ENCODE measurements at regions not wholly inside any gene's neighbourhood (a gene's known extent, or its start where the extent isn't known, plus 50 kb on each side); places are given as distances from the start of the nearest gene placed in this dataset.

DNA sequence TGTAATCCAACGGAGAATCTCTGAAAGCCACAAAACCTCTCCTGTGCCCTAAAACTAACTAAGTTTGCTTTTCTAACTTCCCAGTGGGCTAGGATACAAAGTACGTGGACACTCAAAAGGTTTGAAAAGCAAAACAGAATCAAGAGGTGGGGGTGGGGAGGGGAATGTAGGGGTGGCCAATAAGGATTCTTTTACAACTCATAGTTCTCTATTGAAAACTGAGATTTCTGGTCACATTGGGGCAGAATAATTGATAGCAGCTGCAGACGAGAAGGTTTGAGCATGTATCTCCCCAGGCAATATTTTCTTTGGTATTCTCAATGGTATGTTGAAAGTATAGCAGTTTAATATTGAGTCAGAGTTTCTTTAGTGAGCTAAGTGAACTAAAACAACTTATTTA is 376.7 kb upstream of the CITED2 start:
- H3K4me2 ChIP-seq (ENCODE audit: insufficient read depth, low read length), result no peak overlapping the region
- H3K79me2 ChIP-seq (ENCODE audit: control insufficient read depth, insufficient read depth, low read length), result no peaks in the 10 kb centered on the region
- no peaks in the 10 kb centered on the region for H3K9me1 ChIP-seq (ENCODE audit: control insufficient read depth, insufficient read depth, low read length)
- BruUV-seq (replicated peaks), result no TSS peak
- no peak for TF ChIP-seq ZNF518B (CRISPR knock-in tag; IDR thresholded peaks at IDR 0.05)
- TF ChIP-seq MECOM (CRISPR knock-in tag; IDR thresholded peaks at IDR 0.05), result no peak
- TF ChIP-seq ZNF384 (IDR thresholded peaks at IDR 0.05; ENCODE audit: low read depth, low read length), result no peak
- TF ChIP-seq TCF7 (IDR thresholded peaks at IDR 0.05; ENCODE audit: borderline replicate concordance), result no peak
- no peak for TF ChIP-seq HIVEP1 (CRISPR knock-in tag; IDR thresholded peaks at IDR 0.05)
- TF ChIP-seq PYGO2 (tag; IDR thresholded peaks at IDR 0.05), result no peak
- H4K20me1 ChIP-seq (replicated peaks; ENCODE audit: control insufficient read depth, insufficient read depth, low read length), result no peaks in the 10 kb centered on the region
- in situ Hi-C loops (cut with MboI) (no loop called here), intact Hi-C loops (cut with micrococcal nuclease) (no loop called here)
- H3K27me3 ChIP-seq (ENCODE audit: control insufficient read depth in 2 of 2, insufficient read depth in 2 of 2, low read length in 2 of 2), result no peaks in the 10 kb centered on the region
- no peaks in the 10 kb centered on the region for H3K9me3 ChIP-seq (replicated peaks; ENCODE audit: control insufficient read depth, insufficient read depth, low read depth, low read length)
- no peak overlapping the region for H2AFZ ChIP-seq (ENCODE audit: low read depth, low read length)
- no peaks in the 10 kb centered on the region for H3K36me3 ChIP-seq (ENCODE audit: control insufficient read depth, insufficient read depth, low read length)
- DNase-seq (ENCODE audit: extremely low read depth in 1 of 4, low spot score in 3 of 4) (no peak), ATAC-seq (no peak), FAIRE-seq (no peak)
- H3K27ac ChIP-seq (ENCODE audit: extremely low read depth, low read depth, low read length), result no peak overlapping the region
- H3K4me3 ChIP-seq, result no peak overlapping the region
- CTCF ChIA-PET (ENCODE audit: low intra/inter-chr PET ratio), result no interaction called here
- POLR2A ChIA-PET, result interaction anchor here (0.7 to 1.1 kb wide), 2 partner anchors 12 to 129 kb away, joined by 3 read pairs; no protein-coding TSS in a partner anchor
- H3K9ac ChIP-seq (ENCODE audit: insufficient read depth in 1 of 2, low read depth in 2 of 2, low read length in 2 of 2), result no peak overlapping the region
- WGBS (ENCODE audit: insufficient coverage, low coverage, missing lambda C conversion rate), result 49% methylated on average over 3 of the region's 3 CpGs
- peaks cover 0 to 11% of the 10 kb centered on the region in 2 experiments; a peak in 2 of 5 replicates for H3K4me1 ChIP-seq (replicated peaks in 1 of 2; ENCODE audit: control insufficient read depth in 2 of 2, insufficient read depth in 2 of 2, low read length in 2 of 2)

Data from K562 (cell line).